GM06990 (cell line): ENCODE measurements at regions not wholly inside any gene's neighbourhood (a gene's known extent, or its start where the extent isn't known, plus 50 kb on each side); places are given as distances from the start of the nearest gene placed in this dataset.

Source experiments
- DNase-seq: peaks from one replicate; pipeline ENCODE4 v3.0.0-alpha.2; 2011; ENCODE audit not compliant: insufficient read length; ENCODE audit errors: extremely low read depth
- H3K27me3 ChIP-seq: replicated peaks from 2 replicates; pipeline ENCODE4 v1.6.0; 2011; ENCODE audit warnings: low read length; ENCODE audit not compliant: control insufficient read depth, insufficient read depth
- H3K36me3 ChIP-seq: 2 replicates; pipeline ENCODE4 v1.5.1; 2011; ENCODE audit warnings: low read length; ENCODE audit not compliant: control insufficient read depth, insufficient read depth
- H3K4me3 ChIP-seq: replicated peaks from 2 replicates; pipeline ENCODE4 v1.5.1; 2011; ENCODE audit warnings: low read depth, mild to moderate bottlenecking, control low read depth, low read length
- CTCF ChIP-seq: IDR thresholded peaks from 2 replicates; pipeline ENCODE4 v1.5.1; 2011; ENCODE audit warnings: low read length, control low read depth, mild to moderate bottlenecking, inconsistent platforms; ENCODE audit not compliant: insufficient read depth, poor library complexity, severe bottlenecking

GRCh38 chr11:112785149-112785548 lies 176.1 kb upstream of the NCAM1 start:
- no peak for TF ChIP-seq CTCF
- no peak overlapping the region for H3K4me3 ChIP-seq
- H3K27me3 ChIP-seq, result peaks cover 1% of the 10 kb centered on the region
- DNase-seq, result no peak
- no peaks in the 10 kb centered on the region for H3K36me3 ChIP-seq

- no peak for TF ChIP-seq CTCF
- Histone ChIP-seq H3K4me3 (no peak overlapping the region), H3K27me3 (peaks cover 1% of the 10 kb centered on the region), H3K36me3 (no peaks in the 10 kb centered on the region)
- no peak for DNase-seq
Observed at GRCh38 chr11:112785719-112786118, 175.5 kb upstream of the NCAM1 start.

- Histone ChIP-seq H3K36me3 (no peaks in the 10 kb centered on the region), H3K27me3 (peaks cover 1% of the 10 kb centered on the region), H3K4me3 (no peak overlapping the region)
- TF ChIP-seq CTCF, result no peak
- DNase-seq, result no peak
Observed at GRCh38 chr11:112786196-112786595, 175.0 kb upstream of the NCAM1 start.

- no peak overlapping the region for H3K4me3 ChIP-seq
- DNase-seq, result no peak
- H3K36me3 ChIP-seq, result no peaks in the 10 kb centered on the region
- TF ChIP-seq CTCF, result no peak
- peaks cover 1% of the 10 kb centered on the region for H3K27me3 ChIP-seq
Observed at GRCh38 chr11:112786886-112787530, 174.2 kb upstream of the NCAM1 start.

- no peak for DNase-seq
- TF ChIP-seq CTCF, result no peak
- Histone ChIP-seq H3K4me3 (no peak overlapping the region), H3K36me3 (no peaks in the 10 kb centered on the region), H3K27me3 (no peaks in the 10 kb centered on the region; the same call in none of the 2 replicates)
Observed at GRCh38 chr11:112789481-112789880, 171.7 kb upstream of the NCAM1 start.

GRCh38 chr11:112790286-112790685 lies 170.9 kb upstream of the NCAM1 start:
- no peak for TF ChIP-seq CTCF
- Histone ChIP-seq H3K36me3 (no peaks in the 10 kb centered on the region), H3K27me3 (no peaks in the 10 kb centered on the region; the same call in none of the 2 replicates), H3K4me3 (no peak overlapping the region)
- DNase-seq, result no peak
